Bronchial epithelial cell (primary cell): ENCODE measurements at regions not wholly inside any gene's neighbourhood (a gene's known extent, or its start where the extent isn't known, plus 50 kb on each side); places are given as distances from the start of the nearest gene placed in this dataset.

ENCODE experiments used
- DNase-seq: peaks from one replicate; pipeline ENCODE4 v3.0.0-alpha.2; 2010; ENCODE audit warnings: low read depth
- FAIRE-seq: peaks from 2 replicates; lab custom pipeline; 2011; peaks lifted over from hg19 to GRCh38; lab: Jason Lieb, UNC
- H3K27me3 ChIP-seq: 2 replicates; pipeline ENCODE4 v1.5.1; 2011; ENCODE audit warnings: low read length; ENCODE audit not compliant: control insufficient read depth, insufficient read depth
- H3K36me3 ChIP-seq: 2 replicates; pipeline ENCODE4 v1.5.1; 2011; ENCODE audit warnings: low read length; ENCODE audit not compliant: control insufficient read depth, insufficient read depth
- H3K4me3 ChIP-seq: 2 replicates; pipeline ENCODE4 v1.5.1; 2011; ENCODE audit warnings: mild to moderate bottlenecking, low read depth, low read length, control low read depth
- TF ChIP-seq, protein P1 (sequence below): IDR thresholded peaks from 2 replicates; pipeline ENCODE4 v1.5.1; 2011; ENCODE audit warnings: mild to moderate bottlenecking, moderate library complexity, low read length, control low read depth, inconsistent platforms; ENCODE audit not compliant: insufficient read depth, severe bottlenecking

DNA sequence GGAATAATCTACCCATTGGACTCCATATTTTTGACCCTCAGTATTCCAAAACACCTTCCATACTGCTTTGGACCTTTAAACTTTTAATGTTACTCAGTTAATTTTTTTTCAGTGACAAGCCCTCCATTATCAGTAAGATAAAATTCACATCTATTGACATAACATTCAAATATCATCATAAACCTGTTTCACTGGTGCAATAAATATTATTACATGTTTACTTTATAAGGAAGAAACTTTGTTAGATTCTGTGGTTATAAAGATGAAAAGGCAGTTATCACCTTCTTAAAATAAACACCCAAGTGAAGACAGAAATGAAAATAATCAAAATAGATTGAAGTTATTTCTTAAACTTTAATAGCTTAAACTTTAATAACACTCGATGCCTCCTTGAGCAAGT is 758.5 kb upstream of the ADGRL2 start:
- no peak for DNase-seq
- TF ChIP-seq, protein P1, sequence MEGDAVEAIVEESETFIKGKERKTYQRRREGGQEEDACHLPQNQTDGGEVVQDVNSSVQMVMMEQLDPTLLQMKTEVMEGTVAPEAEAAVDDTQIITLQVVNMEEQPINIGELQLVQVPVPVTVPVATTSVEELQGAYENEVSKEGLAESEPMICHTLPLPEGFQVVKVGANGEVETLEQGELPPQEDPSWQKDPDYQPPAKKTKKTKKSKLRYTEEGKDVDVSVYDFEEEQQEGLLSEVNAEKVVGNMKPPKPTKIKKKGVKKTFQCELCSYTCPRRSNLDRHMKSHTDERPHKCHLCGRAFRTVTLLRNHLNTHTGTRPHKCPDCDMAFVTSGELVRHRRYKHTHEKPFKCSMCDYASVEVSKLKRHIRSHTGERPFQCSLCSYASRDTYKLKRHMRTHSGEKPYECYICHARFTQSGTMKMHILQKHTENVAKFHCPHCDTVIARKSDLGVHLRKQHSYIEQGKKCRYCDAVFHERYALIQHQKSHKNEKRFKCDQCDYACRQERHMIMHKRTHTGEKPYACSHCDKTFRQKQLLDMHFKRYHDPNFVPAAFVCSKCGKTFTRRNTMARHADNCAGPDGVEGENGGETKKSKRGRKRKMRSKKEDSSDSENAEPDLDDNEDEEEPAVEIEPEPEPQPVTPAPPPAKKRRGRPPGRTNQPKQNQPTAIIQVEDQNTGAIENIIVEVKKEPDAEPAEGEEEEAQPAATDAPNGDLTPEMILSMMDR, result no peak
- no peaks in the 10 kb centered on the region for H3K36me3 ChIP-seq
- H3K4me3 ChIP-seq, result no peak overlapping the region
- FAIRE-seq, result no peak
- H3K27me3 ChIP-seq, result no peaks in the 10 kb centered on the region

DNA sequence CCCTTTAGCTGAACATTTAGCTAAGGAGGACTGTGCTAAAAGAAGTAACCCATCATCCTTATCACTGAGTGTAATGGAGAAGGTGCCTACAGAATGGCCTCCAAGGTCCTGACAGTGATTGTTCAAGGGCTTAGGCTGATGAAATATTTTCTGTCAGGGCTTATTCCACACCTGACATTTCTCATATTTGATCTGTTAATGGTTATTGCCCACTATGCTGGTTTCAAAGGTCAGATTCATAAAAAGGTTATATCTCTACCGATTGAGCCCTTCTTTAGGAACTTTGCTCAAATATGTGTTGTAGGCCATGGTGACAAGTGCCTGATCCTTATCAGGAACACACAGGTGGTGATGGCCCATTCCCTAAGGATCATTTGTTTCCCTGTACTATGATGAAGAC is 766.4 kb upstream of the ADGRL2 start:
- no peaks in the 10 kb centered on the region for H3K36me3 ChIP-seq
- DNase-seq (no peak), FAIRE-seq (no peak)
- no peak overlapping the region for H3K4me3 ChIP-seq
- TF ChIP-seq, protein P1, result no peak
- H3K27me3 ChIP-seq, result no peaks in the 10 kb centered on the region

DNA sequence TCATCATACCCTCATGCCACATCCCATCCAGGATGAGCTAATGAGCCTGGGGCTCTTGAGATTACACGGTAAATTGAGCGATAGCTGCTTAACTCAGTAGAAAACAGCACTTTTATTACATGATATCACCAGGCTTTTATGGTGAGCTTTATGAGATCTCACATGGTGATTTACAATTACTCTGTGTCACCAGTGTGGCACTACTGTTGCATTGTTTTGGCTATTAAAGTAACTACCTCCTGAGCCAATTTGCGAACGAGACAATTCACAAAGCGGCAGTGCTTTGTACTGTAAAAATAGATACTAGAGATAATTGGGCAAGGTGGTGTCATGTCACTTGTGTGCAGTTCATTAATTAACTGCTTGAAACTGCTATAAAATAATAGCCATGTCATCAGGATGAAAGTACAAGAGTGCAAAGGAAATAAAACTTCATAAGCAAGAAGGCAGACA is 767.7 kb upstream of the ADGRL2 start:
- TF ChIP-seq, protein P1, result no peak
- no peak overlapping the region for H3K4me3 ChIP-seq
- DNase-seq (no peak), FAIRE-seq (no peak)
- H3K36me3 ChIP-seq, result no peaks in the 10 kb centered on the region
- H3K27me3 ChIP-seq, result no peaks in the 10 kb centered on the region

DNA sequence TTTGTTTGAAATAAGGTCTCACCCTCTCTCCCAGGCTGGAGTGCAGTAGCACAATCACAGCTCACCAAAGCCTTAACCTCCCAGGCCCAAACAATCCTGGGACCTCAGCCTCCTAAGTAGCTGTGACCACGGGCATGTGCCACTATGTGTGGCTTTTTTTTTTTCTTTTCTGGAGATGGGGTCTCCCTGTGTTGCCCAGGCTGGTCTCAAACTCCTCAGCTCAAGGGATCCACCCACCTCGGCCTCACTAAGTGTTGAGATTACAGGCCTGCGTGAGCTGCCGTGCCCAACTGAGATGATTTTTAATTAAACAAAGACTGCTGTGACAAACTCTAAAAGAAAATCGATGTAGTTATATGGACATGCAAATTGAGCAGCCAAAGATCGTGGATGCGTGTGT is 768.4 kb upstream of the ADGRL2 start:
- H3K36me3 ChIP-seq, result no peaks in the 10 kb centered on the region
- no peaks in the 10 kb centered on the region for H3K27me3 ChIP-seq
- no peak overlapping the region for H3K4me3 ChIP-seq
- no peak for DNase-seq
- FAIRE-seq, result no peak
- TF ChIP-seq, protein P1, result no peak

DNA sequence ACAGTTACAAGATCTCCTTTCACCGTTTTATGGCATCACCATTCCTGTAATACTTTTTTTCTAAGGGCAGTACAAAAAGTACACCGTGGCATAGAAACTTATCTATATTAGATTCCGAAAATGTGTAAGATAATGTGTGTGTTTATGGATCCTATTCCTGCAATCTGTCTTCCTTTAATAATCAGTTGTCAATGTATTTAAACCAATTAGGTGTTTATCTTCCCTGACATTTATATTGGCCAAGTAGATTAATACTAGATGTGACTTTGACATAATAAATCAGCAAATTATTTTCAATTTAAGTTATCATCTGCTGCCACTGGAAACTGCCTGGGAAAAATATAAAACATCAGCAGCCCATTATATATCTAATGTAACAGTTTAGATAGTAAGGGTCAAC is 770.3 kb upstream of the ADGRL2 start:
- H3K36me3 ChIP-seq, result no peaks in the 10 kb centered on the region
- H3K4me3 ChIP-seq, result no peak overlapping the region
- no peak for FAIRE-seq
- TF ChIP-seq, protein P1, result no peak
- no peaks in the 10 kb centered on the region for H3K27me3 ChIP-seq
- DNase-seq, result no peak

DNA sequence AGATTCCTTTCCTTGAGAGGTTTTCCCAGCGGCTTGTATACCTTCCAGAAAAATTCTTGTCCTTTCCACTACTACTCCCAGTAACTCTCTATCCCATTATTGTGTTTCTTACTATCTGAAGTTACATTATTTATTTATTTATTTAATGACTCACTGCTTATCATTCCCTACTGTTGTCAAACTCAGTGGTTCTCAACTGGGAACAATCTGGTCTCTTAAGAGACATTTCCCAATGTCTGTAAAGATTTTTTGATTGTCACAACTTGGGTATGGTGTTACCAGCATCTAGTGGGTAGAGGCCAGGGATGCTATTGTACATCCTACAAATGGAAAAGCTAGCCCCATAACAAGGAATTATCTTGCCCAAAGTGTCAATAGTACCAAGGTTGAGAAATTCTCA is 771.5 kb upstream of the ADGRL2 start:
- no peaks in the 10 kb centered on the region for H3K27me3 ChIP-seq
- no peak for FAIRE-seq
- H3K4me3 ChIP-seq, result no peak overlapping the region
- DNase-seq, result peak; percentile 29
- H3K36me3 ChIP-seq, result no peaks in the 10 kb centered on the region
- TF ChIP-seq, protein P1, result no peak
